Activated CD4-positive, alpha-beta T cell treated with anti-CD3 and anti-CD28 coated beads, Interleukin-2, amount 10 ng/mL, durations not matched to agents 24 days and 14 days (primary cell): ENCODE measurements at regions not wholly inside any gene's neighbourhood (a gene's known extent, or its start where the extent isn't known, plus 50 kb on each side); places are given as distances from the start of the nearest gene placed in this dataset.

Experiments
- DNase-seq: peaks from one replicate; pipeline ENCODE4 v3.0.0; 2022
- H3K27ac Mint-ChIP-seq: one replicate; pipeline ENCODE4 v1.8.0; 2022; ENCODE audit warnings: mild to moderate bottlenecking, mixed read lengths
- H3K27me3 Mint-ChIP-seq: one replicate; pipeline ENCODE4 v1.8.0; 2022; ENCODE audit warnings: mixed read lengths
- H3K36me3 Mint-ChIP-seq: one replicate; pipeline ENCODE4 v1.8.0; 2022; ENCODE audit warnings: low read depth, mild to moderate bottlenecking, mixed read lengths
- H3K4me1 Mint-ChIP-seq: one replicate; pipeline ENCODE4 v1.8.0; 2021; ENCODE audit warnings: mixed read lengths
- H3K4me3 Mint-ChIP-seq: one replicate; pipeline ENCODE4 v1.8.0; 2022; ENCODE audit warnings: mild to moderate bottlenecking, moderate library complexity, mixed read lengths
- H3K9me3 Mint-ChIP-seq: one replicate; pipeline ENCODE4 v1.8.0; 2021; ENCODE audit warnings: mixed read lengths
- intact Hi-C: fragments of 100-400 bp; cut with micrococcal nuclease; formaldehyde crosslinking; loops from one replicate; pipeline ENCODE4 v1.15.1; 2023

GRCh38 chr20:40941133-40941610 lies 87.5 kb upstream of the TOP1 start:
- H3K4me3 Mint-ChIP-seq: no peak overlapping the region
- no peaks in the 10 kb centered on the region for H3K4me1 Mint-ChIP-seq
- intact Hi-C loops: no loop called here
- DNase-seq: no peak
- H3K9me3 Mint-ChIP-seq: no peaks in the 10 kb centered on the region
- H3K36me3 Mint-ChIP-seq: no peaks in the 10 kb centered on the region
- H3K27ac Mint-ChIP-seq: no peak overlapping the region
- peaks cover 3% of the 10 kb centered on the region for H3K27me3 Mint-ChIP-seq

- Mint-ChIP-seq H3K4me3 (no peak overlapping the region), H3K27ac (no peak overlapping the region), H3K4me1 (no peaks in the 10 kb centered on the region), H3K36me3 (no peaks in the 10 kb centered on the region), H3K27me3 (peaks cover 3% of the 10 kb centered on the region), H3K9me3 (no peaks in the 10 kb centered on the region)
- intact Hi-C loops: no loop called here
- no peak for DNase-seq
These were observed 86.6 kb upstream of the TOP1 start for GRCh38 chr20:40942006-40942405.

GRCh38 chr20:40942775-40943174 lies 85.8 kb upstream of the TOP1 start:
- intact Hi-C loops: no loop called here
- H3K9me3 Mint-ChIP-seq: no peaks in the 10 kb centered on the region
- no peak for DNase-seq
- peaks cover 3% of the 10 kb centered on the region for H3K27me3 Mint-ChIP-seq
- H3K27ac Mint-ChIP-seq: no peak overlapping the region
- H3K36me3 Mint-ChIP-seq: no peaks in the 10 kb centered on the region
- H3K4me1 Mint-ChIP-seq: no peaks in the 10 kb centered on the region
- H3K4me3 Mint-ChIP-seq: no peak overlapping the region

GRCh38 chr20:40943591-40943990 lies 85.0 kb upstream of the TOP1 start:
- Mint-ChIP-seq H3K4me1 (no peaks in the 10 kb centered on the region), H3K9me3 (no peaks in the 10 kb centered on the region), H3K36me3 (no peaks in the 10 kb centered on the region), H3K27ac (no peak overlapping the region), H3K4me3 (no peak overlapping the region), H3K27me3 (peaks cover 3% of the 10 kb centered on the region)
- DNase-seq: no peak
- intact Hi-C loops: no loop called here

- H3K27ac Mint-ChIP-seq: no peak overlapping the region
- no peak overlapping the region for H3K4me3 Mint-ChIP-seq
- peaks cover 10% of the 10 kb centered on the region for H3K27me3 Mint-ChIP-seq
These were observed 83.4 kb upstream of the TOP1 start for GRCh38 chr20:40945189-40945588.

GRCh38 chr20:40945754-40946450 lies 82.7 kb upstream of the TOP1 start:
- intact Hi-C loops: no loop called here
- peak; percentile 66 for DNase-seq
- Mint-ChIP-seq H3K27ac (no peak overlapping the region), H3K4me3 (no peak overlapping the region), H3K9me3 (no peaks in the 10 kb centered on the region), H3K36me3 (no peaks in the 10 kb centered on the region), H3K27me3 (peaks cover 10% of the 10 kb centered on the region), H3K4me1 (no peaks in the 10 kb centered on the region)

More at GRCh38 chr20:40945189-40945588, 83.4 kb upstream of the TOP1 start:
- H3K4me1 Mint-ChIP-seq: no peaks in the 10 kb centered on the region
- no peaks in the 10 kb centered on the region for H3K9me3 Mint-ChIP-seq
- intact Hi-C loops: no loop called here
- no peak for DNase-seq
- H3K36me3 Mint-ChIP-seq: no peaks in the 10 kb centered on the region

- Mint-ChIP-seq H3K4me1 (no peaks in the 10 kb centered on the region), H3K27me3 (peaks cover 10% of the 10 kb centered on the region), H3K4me3 (no peak overlapping the region), H3K27ac (no peak overlapping the region), H3K36me3 (no peaks in the 10 kb centered on the region), H3K9me3 (no peaks in the 10 kb centered on the region)
- intact Hi-C loops: no loop called here
- no peak for DNase-seq
These were observed 82.2 kb upstream of the TOP1 start for GRCh38 chr20:40946451-40946850.

- H3K36me3 Mint-ChIP-seq: no peaks in the 10 kb centered on the region
- no peak overlapping the region for H3K4me3 Mint-ChIP-seq
- H3K4me1 Mint-ChIP-seq: no peaks in the 10 kb centered on the region
- peaks cover 15% of the 10 kb centered on the region for H3K27me3 Mint-ChIP-seq
- peaks cover under 1% of the 10 kb centered on the region for H3K9me3 Mint-ChIP-seq
- intact Hi-C loops: no loop called here
- H3K27ac Mint-ChIP-seq: no peak overlapping the region
- no peak for DNase-seq
These were observed 80.0 kb upstream of the TOP1 start for GRCh38 chr20:40948465-40949267.

- Mint-ChIP-seq H3K27ac (no peak overlapping the region), H3K4me1 (no peaks in the 10 kb centered on the region), H3K4me3 (no peak overlapping the region), H3K27me3 (peaks cover 15% of the 10 kb centered on the region), H3K9me3 (peaks cover 6% of the 10 kb centered on the region), H3K36me3 (no peaks in the 10 kb centered on the region)
- no peak for DNase-seq
- intact Hi-C loops: no loop called here
These were observed 79.3 kb upstream of the TOP1 start for GRCh38 chr20:40949346-40949745.

GRCh38 chr20:40952136-40952535 lies 76.5 kb upstream of the TOP1 start:
- Mint-ChIP-seq H3K9me3 (peaks cover 6% of the 10 kb centered on the region), H3K4me3 (no peak overlapping the region), H3K4me1 (no peaks in the 10 kb centered on the region), H3K27ac (no peak overlapping the region), H3K27me3 (peaks cover 16% of the 10 kb centered on the region), H3K36me3 (no peaks in the 10 kb centered on the region)
- no peak for DNase-seq
- intact Hi-C loops: no loop called here

- H3K4me1 Mint-ChIP-seq: no peaks in the 10 kb centered on the region
These were observed 75.2 kb upstream of the TOP1 start for GRCh38 chr20:40953416-40953815.

GRCh38 chr20:40953856-40954255 lies 74.8 kb upstream of the TOP1 start:
- Mint-ChIP-seq H3K9me3 (peaks cover 6% of the 10 kb centered on the region), H3K27me3 (peaks cover 13% of the 10 kb centered on the region), H3K27ac (no peak overlapping the region), H3K36me3 (no peaks in the 10 kb centered on the region), H3K4me3 (no peak overlapping the region), H3K4me1 (no peaks in the 10 kb centered on the region)
- no peak for DNase-seq
- intact Hi-C loops: no loop called here

More at GRCh38 chr20:40953416-40953815, 75.2 kb upstream of the TOP1 start:
- Mint-ChIP-seq H3K9me3 (peaks cover 6% of the 10 kb centered on the region), H3K4me3 (no peak overlapping the region), H3K27ac (no peak overlapping the region), H3K36me3 (no peaks in the 10 kb centered on the region), H3K27me3 (peaks cover 16% of the 10 kb centered on the region)
- intact Hi-C loops: no loop called here
- no peak for DNase-seq

- Mint-ChIP-seq H3K27me3 (peaks cover 9% of the 10 kb centered on the region), H3K4me1 (no peaks in the 10 kb centered on the region), H3K9me3 (peaks cover 6% of the 10 kb centered on the region), H3K27ac (no peak overlapping the region), H3K4me3 (no peak overlapping the region), H3K36me3 (no peaks in the 10 kb centered on the region)
- intact Hi-C loops: no loop called here
- DNase-seq: no peak
These were observed 74.0 kb upstream of the TOP1 start for GRCh38 chr20:40954521-40955165.

GRCh38 chr20:40955326-40955725 lies 73.3 kb upstream of the TOP1 start:
- Mint-ChIP-seq H3K9me3 (peaks cover 6% of the 10 kb centered on the region), H3K27me3 (peaks cover 11% of the 10 kb centered on the region), H3K4me3 (no peak overlapping the region), H3K36me3 (no peaks in the 10 kb centered on the region), H3K4me1 (no peaks in the 10 kb centered on the region), H3K27ac (no peak overlapping the region)
- intact Hi-C loops: no loop called here
- DNase-seq: no peak
